DMS153 treated with DMSO at 0.1 percent for 48 hours (cell line): ENCODE measurements at regions not wholly inside any gene's neighbourhood (a gene's known extent, or its start where the extent isn't known, plus 50 kb on each side); places are given as distances from the start of the nearest gene placed in this dataset.

ENCODE experiments used
- DNase-seq: peaks from one replicate; lab custom pipeline; 2025; ENCODE audit not compliant: unreplicated experiment; lab: John Stamatoyannopoulos, UW

DNA sequence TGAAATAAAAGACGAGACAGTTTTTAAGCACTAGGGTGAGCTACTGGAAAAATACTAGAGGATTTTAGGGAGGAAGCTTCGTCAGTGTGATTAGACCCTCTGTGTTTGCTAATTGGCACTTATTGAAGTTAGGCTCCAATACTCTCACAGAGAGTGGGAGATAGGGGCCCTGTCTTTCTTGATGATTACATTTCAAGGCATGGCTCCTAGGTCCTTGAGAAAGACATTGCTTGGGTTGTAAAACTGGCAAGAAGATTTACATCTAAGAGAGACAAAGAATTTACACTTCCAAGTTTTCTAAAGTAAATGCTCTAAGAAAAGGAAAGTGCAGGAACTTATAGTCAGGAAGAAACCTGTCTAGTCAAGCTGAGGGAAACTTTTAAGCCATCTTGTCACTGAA, 183.2 kb downstream of the C12orf50 start:
- DNase-seq: no peak

DNA sequence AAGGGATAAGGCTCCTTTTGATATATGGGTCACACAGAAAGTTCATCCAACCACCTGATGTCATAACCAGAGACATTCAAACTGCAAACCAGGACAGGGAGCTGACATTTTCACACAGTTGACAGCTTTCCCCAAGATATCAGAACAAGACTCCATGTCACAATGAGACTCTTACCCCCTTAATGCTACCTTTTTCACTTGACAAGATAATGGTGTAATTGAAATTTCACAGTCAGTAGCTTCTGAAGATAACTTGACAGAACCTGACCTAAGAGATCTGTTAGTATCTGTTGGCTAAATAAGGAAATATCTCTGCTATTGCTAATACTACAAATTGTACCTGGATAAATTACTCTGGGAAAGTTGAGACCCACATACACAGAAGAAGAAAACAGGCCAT, 187.3 kb downstream of the C12orf50 start:
- DNase-seq: no peak

GRCh38 chr12:87836190-87836589, 193.0 kb downstream of the C12orf50 start:
- no peak for DNase-seq

GRCh38 chr12:87828382-87828973, 200.7 kb downstream of the C12orf50 start:
- no peak for DNase-seq

DNA sequence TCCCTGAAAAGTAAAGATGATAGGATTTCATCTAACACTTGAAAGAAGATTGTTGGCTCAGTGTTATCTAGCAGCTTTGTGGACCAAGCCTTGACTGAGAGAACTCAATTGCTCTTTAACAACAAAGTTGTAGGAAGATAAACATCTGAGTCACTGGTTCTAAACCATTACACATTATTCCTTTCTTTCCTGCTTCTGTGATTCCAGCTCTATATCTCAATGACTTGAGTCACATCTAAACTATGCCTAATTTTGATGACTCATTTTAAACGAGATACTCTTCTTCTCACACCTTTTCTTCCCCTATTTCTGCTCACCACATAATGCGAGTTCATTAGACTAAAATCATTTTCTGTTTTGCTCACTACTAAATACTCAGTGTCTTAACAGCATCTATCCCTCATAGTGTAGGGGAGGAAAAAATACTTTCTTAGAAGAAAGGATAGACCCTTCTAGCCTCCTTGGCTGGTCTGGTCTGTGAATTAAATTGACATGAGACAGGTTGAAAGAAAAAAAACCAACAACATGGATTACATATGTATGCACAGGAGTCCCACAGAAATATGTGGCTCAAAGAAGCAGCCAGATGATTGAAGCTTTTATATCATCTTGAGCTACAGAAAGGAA, 201.4 kb downstream of the C12orf50 start:
- DNase-seq: no peak

- DNase-seq: no peak
Observed at GRCh38 chr12:87822923-87823322, 206.3 kb downstream of the C12orf50 start.

DNA sequence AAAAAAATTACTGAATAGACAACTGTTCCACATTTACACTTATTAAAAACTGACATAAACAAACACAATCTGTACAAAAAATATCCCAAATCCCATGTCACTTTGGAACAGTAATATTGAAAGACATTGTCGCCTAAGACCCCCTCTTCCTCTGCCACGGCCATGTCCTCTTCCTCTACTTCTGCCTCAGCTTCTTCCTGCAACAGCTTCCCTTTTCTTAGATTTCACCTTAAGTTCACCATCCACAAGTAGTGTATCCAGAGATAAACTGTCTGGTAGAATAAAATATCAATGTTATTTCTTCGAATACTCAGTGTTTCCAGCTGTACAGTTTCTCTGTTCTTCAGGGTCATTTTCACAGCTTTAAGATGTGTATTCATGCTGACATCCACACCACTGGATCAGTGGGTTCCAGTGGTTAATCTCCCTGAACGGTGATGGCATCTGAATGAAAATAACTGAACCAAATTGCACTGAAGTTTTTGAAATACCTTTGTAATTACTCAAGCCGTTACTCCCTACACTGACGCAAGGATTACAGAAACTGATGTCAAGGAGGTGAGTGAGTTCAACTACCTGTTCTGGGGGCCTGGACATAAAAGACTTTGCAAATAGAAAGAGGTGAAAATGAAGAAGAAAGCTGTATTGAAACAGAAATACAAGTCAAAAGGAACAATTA, 208.5 kb downstream of the C12orf50 start:
- DNase-seq: no peak

DNA sequence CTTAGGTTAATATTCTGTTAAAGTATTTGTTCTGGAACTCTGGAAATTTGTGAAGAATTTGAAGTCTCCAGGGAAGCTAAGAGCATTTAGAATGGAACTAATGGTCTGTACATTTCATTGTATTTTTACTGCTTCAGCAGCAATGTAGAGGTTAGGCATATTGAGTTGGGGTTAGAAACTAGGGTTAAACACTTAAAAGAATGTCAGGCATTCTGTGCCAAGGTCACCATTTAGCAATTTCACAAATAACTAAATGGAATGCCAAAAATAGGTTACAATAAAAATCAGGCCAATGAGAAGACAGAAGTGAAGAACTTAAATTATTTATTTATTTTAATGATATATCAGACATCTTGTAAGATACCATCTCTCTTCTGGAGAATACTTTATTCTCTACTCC, 210.8 kb downstream of the C12orf50 start:
- no peak for DNase-seq

- no peak for DNase-seq
Observed at GRCh38 chr12:87815771-87816585, 213.2 kb downstream of the C12orf50 start.

GRCh38 chr12:87814625-87815024, 214.6 kb downstream of the C12orf50 start:
- DNase-seq: no peak

GRCh38 chr12:87813476-87814234, 215.5 kb downstream of the C12orf50 start:
- DNase-seq: no peak

DNA sequence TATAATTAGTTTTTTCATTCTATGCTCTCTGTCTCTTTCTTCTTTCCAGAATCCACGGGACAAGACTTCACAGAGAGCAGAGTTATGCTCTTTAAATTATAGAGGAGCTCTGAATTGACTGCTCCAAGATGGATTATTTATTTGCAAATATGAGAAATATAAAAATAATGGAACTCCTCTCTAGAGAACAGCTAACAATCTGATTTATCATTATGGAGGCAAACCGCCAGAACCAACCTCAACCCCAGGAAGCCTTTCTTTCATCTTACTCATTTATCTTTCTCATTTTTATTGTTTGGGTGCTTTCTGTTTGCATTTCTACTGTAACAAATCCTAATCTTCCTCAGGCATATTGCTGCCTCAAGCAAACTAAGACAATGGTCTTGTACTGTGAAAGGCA, 216.5 kb downstream of the C12orf50 start:
- DNase-seq: no peak

DNA sequence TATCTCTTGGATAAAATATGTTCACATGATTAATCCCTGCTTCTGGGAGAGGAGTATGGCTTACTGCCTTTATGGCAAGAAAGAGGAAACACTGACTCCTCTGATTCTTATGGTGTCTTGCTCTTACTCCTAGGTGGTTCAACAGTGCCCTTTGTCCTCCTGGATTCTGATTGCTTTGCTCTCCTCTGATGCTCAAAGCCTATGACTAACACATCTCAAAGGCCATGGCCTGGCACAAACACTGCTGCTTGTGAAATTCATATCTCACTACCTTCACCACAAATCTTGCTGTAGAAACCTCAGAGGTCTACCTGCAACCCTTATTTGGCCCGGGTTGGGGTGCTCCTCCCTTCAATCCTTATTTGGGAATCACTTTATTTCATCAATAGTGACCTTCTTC, 217.2 kb downstream of the C12orf50 start:
- DNase-seq: no peak

DNA sequence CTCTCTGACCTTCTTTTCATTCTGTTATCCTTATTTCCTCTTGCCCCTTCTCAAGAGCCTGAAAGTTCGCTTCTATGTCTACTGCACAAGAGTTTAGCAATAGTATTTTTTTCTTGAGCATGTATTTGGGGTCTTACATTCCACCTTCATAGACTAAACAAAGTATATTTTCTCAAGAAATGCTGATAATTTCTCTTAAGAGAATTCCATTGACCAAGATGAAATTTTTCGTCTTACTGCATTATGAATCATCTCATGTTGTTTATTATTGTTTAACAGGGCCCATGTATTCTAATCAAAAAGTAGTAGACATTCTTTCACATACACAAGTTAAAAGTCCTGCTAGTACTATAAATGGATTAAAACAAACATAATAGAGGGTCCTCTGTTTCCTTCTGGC, 219.3 kb downstream of the C12orf50 start:
- no peak for DNase-seq

- no peak for DNase-seq
Observed at GRCh38 chr12:87807086-87807485, 222.1 kb downstream of the C12orf50 start.

DNA sequence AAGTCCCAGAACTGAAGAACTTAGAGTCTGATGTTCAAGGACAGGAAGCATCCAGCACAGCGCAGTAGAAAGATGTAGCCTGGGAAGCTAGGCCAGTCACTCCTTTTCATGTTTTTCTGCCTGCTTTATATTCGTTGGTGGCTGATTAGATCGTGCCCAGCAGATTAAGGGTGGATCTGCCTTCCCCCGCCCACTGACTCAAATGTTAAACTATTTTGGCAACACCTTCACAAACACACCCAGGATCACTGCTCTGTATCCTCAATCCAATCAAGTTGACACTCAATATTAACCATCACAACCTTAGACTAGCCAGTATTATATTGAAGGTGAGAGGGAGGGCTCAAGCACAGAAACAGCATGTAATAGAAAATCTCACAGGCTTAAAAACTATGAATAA, 222.9 kb downstream of the C12orf50 start:
- DNase-seq: no peak

DNA sequence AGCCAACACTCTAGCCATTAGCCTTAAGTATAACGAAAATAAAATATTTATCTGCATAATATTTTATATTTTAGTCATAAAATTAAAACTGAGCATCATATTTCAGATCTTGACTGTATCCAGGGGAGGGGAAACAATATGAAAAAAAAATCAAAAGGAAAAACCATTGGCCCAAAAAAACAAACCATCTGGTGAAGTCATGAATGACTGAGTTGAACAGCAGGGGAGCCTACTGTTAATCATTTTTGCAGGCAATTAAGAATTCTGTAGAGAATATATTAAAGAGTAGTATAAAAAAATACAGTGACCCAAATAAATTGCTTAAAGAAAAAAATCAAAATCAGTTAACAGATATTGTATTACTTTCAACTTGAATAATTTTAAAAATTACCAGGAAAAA, 224.8 kb downstream of the C12orf50 start:
- DNase-seq: no peak

GRCh38 chr12:87802721-87803011, 226.5 kb downstream of the C12orf50 start:
- DNase-seq: no peak

DNA sequence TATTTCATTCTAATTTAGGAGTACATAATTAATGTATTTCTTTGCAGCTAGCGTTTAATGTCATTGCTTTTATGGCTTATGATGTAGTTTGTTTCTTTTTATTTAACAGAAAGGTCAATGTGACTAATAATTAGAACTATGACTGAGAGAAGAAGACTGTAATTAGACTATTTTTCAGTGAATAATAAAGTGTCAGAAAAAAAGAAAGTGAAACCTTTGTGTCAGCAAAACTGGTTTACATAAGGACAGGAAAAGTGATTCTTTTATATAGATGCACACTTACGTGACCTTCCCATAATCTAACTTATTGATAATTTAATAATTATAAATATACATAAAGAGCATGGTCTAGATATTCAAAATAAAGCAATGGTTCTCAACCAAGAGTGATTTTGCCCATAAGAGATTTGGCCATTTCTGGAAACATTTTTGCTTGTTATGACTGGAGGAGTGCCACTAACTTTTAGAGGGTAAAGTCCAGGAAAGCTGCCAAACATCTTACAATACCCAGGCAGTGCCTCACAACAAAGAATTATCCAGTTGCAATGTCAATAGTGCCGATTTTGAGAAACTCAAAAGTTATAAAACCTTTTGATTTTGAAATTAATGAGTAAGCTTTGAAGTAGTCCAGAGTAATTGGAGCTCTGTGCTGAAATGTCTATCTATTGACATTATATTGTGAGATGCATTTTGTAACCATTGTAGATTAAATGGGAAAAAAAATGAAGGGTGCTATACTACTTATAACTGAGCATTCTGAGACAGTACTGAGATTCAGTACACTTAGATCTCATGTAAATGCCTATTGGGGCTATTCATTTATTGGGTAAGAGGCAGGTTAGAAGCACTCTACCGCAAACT, 227.1 kb downstream of the C12orf50 start:
- no peak for DNase-seq

DNA sequence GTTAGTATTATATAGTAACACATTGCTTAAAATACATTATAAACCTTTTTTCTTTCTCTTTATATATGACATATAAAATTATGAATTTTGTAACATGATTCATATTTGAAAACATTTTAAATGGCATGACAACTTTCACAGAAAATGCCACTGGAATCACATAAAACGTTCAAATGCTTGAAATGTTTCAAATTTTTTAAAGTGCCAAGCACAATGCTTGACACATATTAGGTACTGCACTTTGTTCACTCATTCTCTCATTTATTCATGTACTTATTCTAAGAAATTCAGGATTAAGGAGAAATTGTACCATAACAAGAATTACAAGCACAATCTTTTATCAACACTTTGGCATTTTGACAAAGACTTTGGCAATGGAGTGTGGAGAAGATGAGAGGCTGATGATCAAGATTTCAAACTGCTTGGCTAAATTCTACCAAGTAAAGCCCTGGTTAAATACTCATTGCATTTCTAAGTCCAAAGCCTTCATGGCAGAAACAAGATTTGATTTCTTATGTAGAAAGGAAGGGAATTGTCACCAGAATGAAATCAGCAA, 232.2 kb downstream of the C12orf50 start:
- no peak for DNase-seq
